Endothelial cell of hepatic sinusoid (primary cell): ENCODE measurements at regions not wholly inside any gene's neighbourhood (a gene's known extent, or its start where the extent isn't known, plus 50 kb on each side); places are given as distances from the start of the nearest gene placed in this dataset.

ENCODE experiments used
- in situ Hi-C: cut with HindIII; loops from 2 replicates; pipeline ENCODE4 v1.10.0; 2017; ENCODE audit warnings: low sequenced_read_pairs

DNA sequence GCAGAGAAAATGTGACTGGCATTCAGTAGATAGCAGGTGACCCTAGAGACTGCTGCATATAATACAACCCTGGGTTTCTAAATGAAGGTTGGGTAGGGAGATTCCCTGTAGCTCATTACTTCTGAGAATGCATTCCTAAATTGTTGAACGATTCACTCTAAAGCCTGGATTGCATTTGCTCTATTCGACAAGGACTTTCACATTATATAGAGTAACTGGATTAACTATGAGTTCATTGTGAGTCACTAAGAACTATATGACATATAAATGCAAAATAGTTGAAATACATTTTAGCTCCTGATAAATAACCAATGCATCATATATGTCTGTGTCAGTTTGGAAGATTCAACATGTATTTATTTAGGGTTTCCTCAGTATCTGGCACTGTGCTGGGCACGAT lies 294.7 kb upstream of the CCDC54 start:
- in situ Hi-C loops: no loop called here

DNA sequence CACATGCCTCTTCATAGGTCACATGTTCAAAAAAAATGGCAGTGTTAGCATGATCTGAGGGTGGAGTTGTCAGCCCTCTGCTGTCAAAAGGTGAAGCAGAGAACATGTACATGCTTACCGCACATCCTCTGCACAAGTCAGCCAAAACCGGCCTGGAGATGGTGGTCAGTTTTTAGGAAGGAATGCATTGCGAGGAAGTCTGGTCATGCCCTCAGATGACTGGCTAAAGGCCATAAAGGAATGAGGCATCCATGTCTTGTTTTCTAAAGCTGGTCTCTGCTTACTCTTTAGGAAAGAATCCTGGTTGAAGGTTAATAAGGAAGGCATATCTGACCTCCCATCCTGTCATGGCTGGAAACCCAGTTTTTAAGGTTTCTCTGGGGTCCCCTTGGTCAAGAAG lies 292.0 kb upstream of the CCDC54 start:
- in situ Hi-C loops: no loop called here

DNA sequence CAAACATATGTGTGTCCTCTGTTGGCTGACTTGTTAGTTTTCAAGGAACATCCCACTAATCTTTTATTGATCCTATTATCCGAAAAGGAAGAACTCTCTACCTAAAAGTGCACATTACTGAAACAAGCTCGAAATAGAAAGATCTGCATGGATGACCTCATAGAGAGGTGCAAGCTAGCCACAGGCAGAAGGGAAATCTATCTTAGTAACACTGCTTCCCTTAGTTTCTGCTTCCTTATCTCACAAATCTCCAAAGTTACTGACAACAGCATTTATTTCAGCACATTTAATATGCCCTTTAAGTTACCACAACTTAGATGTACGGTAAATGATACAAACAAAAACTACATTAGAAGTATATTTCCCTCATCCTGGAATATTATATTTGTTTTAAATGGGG lies 285.1 kb upstream of the CCDC54 start:
- in situ Hi-C loops: no loop called here

DNA sequence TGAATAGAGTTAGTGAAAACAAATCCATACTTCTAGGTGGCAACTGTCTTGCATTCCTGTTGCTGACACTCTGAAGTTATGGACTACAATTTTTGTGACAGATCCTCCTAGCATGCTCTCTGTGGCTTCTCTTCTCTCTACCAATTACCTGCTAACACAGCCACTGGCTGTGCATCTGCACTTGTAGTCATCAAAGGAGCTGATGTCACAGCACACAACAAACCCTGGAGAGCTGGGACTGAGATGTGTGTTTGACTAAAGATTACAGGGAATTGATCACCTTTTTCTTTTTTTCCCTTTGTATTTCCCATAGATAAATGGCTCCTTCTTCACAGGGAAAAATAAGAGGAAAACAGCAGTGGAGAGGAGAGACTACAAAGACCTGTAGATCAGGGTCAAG lies 278.4 kb upstream of the CCDC54 start:
- in situ Hi-C loops: no loop called here

DNA sequence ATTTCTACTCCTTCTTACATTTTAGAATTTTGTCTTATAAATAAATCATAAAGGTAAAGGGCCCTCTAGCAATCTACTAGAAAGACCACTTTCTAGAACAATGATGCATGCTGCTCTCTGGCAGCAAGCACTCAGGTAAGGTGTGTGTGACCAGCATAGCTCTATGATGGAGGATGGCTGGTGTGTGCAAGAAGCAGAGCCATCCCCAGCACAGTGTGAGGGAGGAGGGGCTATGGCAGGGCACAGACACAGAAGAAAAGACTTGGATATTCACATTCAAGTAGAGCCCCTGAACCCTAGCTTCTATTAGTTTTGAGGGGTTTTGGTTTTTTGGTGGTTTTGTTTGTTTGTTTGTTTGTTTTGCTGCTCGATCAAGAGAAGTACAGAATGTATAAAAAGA lies 277.1 kb upstream of the CCDC54 start:
- in situ Hi-C loops: no loop called here

GRCh38 chr3:107100573-107100972 lies 276.7 kb upstream of the CCDC54 start:
- in situ Hi-C loops: no loop called here

DNA sequence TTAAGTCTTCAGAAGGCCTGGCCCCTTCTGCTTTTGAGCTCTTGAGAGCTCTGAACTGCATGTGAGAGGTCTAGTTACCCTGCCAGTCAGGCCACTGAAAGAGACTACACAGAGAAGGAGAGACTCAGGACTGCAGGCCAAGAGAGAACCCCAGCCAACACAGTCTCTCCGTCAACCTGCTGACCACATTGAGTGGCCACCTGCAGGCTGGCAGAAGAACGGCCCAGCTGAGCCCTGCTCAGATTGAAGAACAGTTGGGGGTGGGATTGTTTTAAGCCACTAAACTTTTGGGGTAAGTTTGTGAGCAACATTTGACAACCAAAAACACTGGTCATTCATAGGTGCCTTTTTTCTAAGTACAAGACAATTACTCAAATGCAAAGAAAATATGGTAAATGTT lies 273.5 kb upstream of the CCDC54 start:
- in situ Hi-C loops: no loop called here

DNA sequence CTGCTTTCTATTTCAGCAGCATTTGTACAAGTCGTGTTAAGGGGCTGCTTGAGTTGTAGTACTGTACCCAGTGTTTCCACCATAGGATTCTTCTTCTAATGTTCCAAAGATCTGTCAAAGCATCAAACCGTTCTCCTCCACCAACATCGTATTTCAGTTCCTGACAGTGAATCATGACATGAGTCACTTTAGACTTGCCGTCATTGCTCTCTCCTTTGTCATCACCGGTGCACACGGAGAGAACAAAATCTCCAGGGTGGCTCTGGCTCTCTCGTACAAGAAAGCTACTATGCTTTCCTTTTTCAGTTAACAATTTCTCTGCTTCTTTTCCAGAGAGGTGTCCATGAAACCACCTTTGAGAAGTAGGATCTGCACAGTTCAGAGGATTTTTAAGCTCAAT lies 270.9 kb upstream of the CCDC54 start:
- in situ Hi-C loops: no loop called here

DNA sequence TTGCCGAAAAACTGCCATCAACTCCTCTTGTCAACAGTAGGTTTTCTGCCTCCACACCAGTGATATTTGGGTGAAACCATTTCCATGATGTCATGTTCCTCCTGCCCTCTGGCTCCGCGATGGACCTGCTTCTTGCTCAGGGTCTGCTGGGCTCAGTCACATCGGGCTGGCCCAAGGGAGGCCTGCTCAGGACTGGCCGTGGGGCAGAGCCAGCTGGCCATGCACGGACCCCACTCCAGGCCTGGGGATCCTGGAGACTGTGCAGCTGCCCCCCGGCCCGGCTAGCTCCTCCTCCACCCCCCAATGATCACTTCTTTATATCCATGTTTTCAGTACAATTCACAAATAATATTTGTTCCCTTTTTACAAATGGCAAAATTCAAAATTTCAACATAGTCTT lies 270.3 kb upstream of the CCDC54 start:
- in situ Hi-C loops: no loop called here

DNA sequence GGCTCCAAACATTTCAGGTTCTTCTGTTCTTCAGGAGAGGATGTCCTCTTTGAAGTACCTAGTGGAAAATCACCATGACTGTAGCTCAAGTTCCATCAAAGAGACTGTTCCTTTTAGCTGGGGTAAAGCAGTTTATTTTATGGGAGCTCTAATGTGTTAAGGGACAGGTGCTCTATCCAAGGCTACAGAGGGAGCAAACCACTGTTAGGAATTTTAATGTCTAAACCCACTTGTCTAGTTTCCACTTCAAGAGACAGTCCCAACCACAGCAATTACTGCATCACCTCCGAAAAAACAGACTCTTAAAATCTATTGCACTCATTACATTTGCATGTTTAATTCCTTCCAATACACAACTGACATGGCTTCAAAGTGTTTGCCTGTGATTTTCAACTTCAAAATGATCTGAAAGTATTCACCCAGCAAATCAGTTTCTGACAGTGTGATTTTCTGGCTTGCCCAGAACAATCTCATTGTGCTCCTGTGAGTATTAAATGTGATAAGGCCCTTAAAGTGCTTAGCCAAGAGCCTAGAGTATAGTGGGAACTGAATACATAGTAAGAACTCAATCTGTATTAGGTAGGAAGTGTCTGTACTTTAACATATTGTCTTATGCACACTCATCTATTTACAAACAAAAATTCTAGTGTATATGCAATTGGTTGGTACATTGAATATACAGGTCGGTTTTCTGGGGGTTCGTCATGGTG lies 266.5 kb upstream of the CCDC54 start:
- in situ Hi-C loops: no loop called here

GRCh38 chr3:107111872-107112271 lies 265.4 kb upstream of the CCDC54 start:
- in situ Hi-C loops: no loop called here

GRCh38 chr3:107112356-107112755 lies 264.9 kb upstream of the CCDC54 start:
- in situ Hi-C loops: no loop called here

- in situ Hi-C loops: no loop called here
Observed at GRCh38 chr3:107116251-107116650, 261.0 kb upstream of the CCDC54 start.

- in situ Hi-C loops: no loop called here
Observed at GRCh38 chr3:107117156-107117555, 260.1 kb upstream of the CCDC54 start.

DNA sequence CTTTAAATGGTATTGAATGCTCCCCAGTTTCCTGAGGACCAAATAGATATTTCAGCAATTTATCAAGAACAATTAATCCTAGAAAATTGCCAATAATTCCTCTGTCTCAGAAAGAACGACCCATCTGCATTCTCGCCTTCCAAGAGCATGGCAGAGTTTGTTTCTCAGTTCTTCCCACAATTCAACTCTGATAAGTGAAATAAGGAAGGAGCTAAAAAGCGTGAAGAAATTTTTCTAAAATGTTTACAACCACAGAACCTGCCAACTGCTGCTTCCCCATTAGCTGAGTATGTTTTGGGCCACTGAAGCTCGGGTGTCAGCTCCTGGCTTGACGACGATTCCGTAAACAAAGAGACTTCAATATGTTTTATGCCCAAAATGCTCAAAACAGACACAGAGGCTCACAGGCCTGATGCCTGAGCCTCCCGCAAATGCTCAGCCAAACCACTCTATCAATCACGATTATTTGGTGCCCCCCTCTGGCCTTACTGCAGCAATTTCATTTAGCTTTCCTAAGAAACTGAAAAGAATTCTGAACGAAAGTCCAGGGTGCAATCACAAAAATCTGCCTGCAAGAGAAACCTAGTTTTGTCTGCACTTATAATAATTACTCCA lies 259.2 kb upstream of the CCDC54 start:
- in situ Hi-C loops: no loop called here

GRCh38 chr3:107124885-107125284 lies 252.4 kb upstream of the CCDC54 start:
- in situ Hi-C loops: no loop called here

DNA sequence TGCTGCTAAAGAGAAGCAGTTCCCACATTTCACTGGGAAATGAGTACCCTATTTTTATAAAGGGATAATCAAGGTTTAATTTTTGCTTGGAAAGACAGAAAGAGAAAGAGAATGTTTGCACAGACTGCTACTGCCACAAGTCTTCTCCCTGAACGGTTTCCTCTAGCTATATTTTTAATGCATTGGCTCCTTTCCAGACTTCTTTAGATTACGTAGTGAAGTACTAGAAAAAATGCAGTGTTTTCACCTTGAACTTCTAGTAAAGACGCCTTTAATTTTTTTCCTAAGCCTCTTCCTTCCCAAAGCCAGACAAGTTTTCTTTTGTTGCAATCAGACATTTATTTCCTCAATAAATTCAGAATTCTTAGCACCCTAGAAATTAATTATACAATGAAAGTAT lies 248.3 kb upstream of the CCDC54 start:
- in situ Hi-C loops: no loop called here

- in situ Hi-C loops: no loop called here
Observed at GRCh38 chr3:107130089-107130700, 247.0 kb upstream of the CCDC54 start.

DNA sequence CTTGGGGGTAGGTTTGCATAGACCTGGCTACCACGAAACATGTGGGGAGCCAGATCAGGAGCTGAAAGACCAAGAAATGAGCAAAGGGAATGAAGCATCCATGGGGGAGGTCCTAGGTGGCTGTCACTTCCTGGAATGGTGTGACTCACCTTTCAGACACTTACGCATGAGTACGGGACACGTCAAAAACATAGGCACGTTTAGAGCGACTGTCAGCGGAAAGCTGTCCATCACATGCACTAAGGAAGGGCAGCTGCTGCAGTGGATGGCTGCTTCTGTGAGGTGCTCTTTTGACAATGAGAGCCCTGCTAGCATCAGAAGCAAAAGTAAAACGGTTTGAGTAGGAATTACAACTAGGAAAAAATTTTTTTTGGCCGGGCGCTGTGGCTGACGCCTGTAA lies 244.6 kb upstream of the CCDC54 start:
- in situ Hi-C loops: no loop called here

DNA sequence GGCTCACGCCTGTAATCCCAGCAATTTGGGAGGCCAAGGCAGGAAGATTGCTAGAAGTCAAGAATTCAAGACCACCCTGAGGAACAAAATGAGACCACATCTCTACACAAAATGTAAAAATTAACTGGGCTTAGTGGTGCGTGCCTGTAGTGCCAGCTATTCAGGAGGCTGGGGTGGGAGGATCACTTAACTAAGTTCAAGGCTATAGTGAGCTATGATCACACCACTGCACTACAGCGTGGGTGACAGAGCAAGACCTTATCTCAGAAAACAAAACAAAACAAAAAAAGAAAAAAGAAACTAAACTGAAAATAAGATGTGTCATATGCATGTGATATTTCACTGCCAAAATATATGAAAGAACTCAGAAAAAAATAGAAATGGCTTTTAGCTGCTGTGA lies 243.3 kb upstream of the CCDC54 start:
- in situ Hi-C loops: no loop called here

- in situ Hi-C loops: no loop called here
Observed at GRCh38 chr3:107142171-107142570, 235.1 kb upstream of the CCDC54 start.

DNA sequence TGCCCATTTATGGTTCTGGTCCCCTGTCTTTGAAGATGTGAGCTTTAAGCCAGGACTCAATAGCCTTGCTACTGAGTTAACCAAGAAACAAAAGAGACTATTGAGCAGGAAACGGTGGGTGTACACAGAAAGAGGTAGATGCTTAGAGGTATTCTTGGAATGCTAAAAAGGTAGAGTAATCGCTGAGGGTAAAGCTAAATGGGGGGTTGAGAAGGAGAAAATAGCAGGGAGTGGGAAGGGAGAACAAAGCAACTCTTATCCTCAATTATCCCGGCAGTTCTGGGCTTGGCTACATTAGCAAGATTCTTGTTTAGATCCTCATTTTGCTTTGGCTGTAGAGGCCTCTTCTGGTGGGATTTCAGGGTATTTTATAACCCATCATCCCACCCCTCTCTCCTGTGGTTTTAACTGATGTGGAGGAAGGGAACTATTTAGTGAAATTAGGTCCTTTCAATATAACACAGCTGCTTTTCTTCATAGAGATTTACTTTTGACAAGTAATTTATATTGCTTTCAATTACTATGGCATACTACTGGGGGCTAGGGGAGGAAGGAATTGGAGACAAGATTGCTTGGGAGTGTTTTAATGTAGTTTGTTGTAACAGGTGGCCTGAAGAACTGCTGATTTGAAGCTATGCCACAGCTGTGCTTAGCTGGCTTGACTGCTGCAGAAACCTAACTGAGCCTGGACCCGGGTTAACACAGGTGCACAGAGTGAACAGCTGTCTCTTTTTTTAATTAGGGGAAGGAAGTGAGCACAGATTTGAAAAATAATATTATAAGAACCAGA lies 234.3 kb upstream of the CCDC54 start:
- in situ Hi-C loops: no loop called here
